DND-41 (cell line): ENCODE measurements at regions not wholly inside any gene's neighbourhood (a gene's known extent, or its start where the extent isn't known, plus 50 kb on each side); places are given as distances from the start of the nearest gene placed in this dataset.

ENCODE experiments used
- EZH2 ChIP-seq: IDR thresholded peaks from 3 replicates; pipeline ENCODE4 v1.6.1; 2012; ENCODE audit warnings: borderline replicate concordance, low read depth, mild to moderate bottlenecking, moderate library complexity, low read length, inconsistent platforms; ENCODE audit not compliant: severe bottlenecking
- TF ChIP-seq, protein P1 (sequence below): IDR thresholded peaks from 2 replicates; pipeline ENCODE4 v1.5.1; 2012; ENCODE audit warnings: borderline replicate concordance, low read length, moderate library complexity, mild to moderate bottlenecking; ENCODE audit not compliant: poor library complexity, severe bottlenecking; ENCODE audit errors: extremely low read depth

DNA sequence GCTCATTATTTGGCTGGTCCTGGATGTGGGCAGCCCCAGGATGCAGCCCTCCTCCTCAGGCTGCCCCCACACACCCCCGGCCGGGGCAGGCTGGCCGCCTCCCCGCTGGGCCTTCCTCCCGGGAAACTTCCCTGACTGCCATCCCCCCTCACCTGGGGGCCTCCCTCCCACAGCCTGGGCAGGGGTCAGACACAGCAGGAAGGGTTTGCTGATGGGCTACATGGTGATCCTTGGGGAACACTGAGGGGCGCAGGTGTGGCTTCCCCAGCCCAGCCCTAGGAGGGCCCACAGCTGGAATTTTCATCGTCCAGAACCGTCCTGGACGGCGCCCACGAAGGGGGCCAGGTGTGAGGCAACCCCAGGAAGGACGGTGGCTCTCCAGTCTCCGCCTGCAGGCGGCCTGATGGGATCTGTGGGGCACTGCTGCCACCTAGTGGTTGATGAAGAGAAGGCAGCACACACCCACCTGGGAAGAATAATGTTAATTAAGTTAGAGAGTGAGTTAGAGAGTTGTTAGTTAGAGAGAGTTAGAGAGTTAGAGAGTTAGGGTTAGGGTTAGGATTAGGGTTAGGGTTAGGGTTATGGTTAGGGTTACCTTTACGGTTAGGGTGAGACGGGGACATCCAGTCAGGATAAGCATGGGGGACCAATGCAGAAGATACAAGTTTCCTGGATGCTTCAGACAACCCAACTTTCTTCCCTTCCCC, 75.9 kb upstream of the PRR5 start:
- TF ChIP-seq EZH2, result no peak
- TF ChIP-seq, protein P1, sequence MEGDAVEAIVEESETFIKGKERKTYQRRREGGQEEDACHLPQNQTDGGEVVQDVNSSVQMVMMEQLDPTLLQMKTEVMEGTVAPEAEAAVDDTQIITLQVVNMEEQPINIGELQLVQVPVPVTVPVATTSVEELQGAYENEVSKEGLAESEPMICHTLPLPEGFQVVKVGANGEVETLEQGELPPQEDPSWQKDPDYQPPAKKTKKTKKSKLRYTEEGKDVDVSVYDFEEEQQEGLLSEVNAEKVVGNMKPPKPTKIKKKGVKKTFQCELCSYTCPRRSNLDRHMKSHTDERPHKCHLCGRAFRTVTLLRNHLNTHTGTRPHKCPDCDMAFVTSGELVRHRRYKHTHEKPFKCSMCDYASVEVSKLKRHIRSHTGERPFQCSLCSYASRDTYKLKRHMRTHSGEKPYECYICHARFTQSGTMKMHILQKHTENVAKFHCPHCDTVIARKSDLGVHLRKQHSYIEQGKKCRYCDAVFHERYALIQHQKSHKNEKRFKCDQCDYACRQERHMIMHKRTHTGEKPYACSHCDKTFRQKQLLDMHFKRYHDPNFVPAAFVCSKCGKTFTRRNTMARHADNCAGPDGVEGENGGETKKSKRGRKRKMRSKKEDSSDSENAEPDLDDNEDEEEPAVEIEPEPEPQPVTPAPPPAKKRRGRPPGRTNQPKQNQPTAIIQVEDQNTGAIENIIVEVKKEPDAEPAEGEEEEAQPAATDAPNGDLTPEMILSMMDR, result peak; percentile 99
